Effector memory CD8-positive, alpha-beta T cell (primary cell): ENCODE measurements at regions not wholly inside any gene's neighbourhood (a gene's known extent, or its start where the extent isn't known, plus 50 kb on each side); places are given as distances from the start of the nearest gene placed in this dataset.

ENCODE experiments used
- ATAC-seq: fragments of 150-1000 bp; cut with Tn5 transposase; replicated peaks from 2 replicates; pipeline ENCODE4 v1.10.0; 2021; ENCODE audit warnings: mild to moderate bottlenecking, moderate library complexity
- DNase-seq, 3 experiments: peaks; one replicate each; pipeline ENCODE4 v3.0.0; 2021
- H3K27ac Mint-ChIP-seq, 2 donors: one replicate each; pipeline ENCODE4 v1.8.0; 2022; ENCODE audit warnings: mild to moderate bottlenecking in 2 of 2, mixed read lengths in 2 of 2, moderate library complexity in 2 of 2
- H3K27me3 Mint-ChIP-seq, 2 donors: one replicate each; pipeline ENCODE4 v1.8.0; 2022; ENCODE audit warnings: mixed read lengths in 2 of 2
- H3K36me3 Mint-ChIP-seq: one replicate; pipeline ENCODE4 v1.8.0; 2022; ENCODE audit warnings: mild to moderate bottlenecking, moderate library complexity, mixed read lengths; ENCODE audit not compliant: insufficient read depth
- H3K4me1 Mint-ChIP-seq, 2 donors: one replicate each; pipeline ENCODE4 v1.8.0; 2022; ENCODE audit warnings: low read depth in 2 of 2, mixed read lengths in 2 of 2
- H3K4me3 Mint-ChIP-seq, 2 donors: one replicate each; pipeline ENCODE4 v1.8.0; 2022; ENCODE audit warnings: mild to moderate bottlenecking in 2 of 2, mixed read lengths in 2 of 2, moderate library complexity in 2 of 2
- H3K9me3 Mint-ChIP-seq, 2 donors: one replicate each; pipeline ENCODE4 v1.8.0; 2022; ENCODE audit warnings: mixed read lengths in 2 of 2

- DNase-seq (no peak), ATAC-seq (no peak)
- H3K27ac Mint-ChIP-seq, result no peak overlapping the region
- no peaks in the 10 kb centered on the region for H3K36me3 Mint-ChIP-seq
- H3K27me3 Mint-ChIP-seq, result no peaks in the 10 kb centered on the region
- peaks cover 11 to 19% of the 10 kb centered on the region in 2 donors for H3K9me3 Mint-ChIP-seq
- peaks cover 0 to 3% of the 10 kb centered on the region in 2 donors for H3K4me1 Mint-ChIP-seq
- no peak overlapping the region for H3K4me3 Mint-ChIP-seq
Measured at GRCh38 chr13:105906746-105907145, 628.7 kb downstream of the EFNB2 start.

GRCh38 chr13:105904034-105904742 is 631.3 kb downstream of the EFNB2 start:
- H3K4me1 Mint-ChIP-seq, result peaks cover 0 to 3% of the 10 kb centered on the region in 2 donors
- DNase-seq (no peak), ATAC-seq (no peak)
- no peaks in the 10 kb centered on the region for H3K36me3 Mint-ChIP-seq
- no peak overlapping the region for H3K4me3 Mint-ChIP-seq
- H3K27me3 Mint-ChIP-seq, result no peaks in the 10 kb centered on the region
- H3K9me3 Mint-ChIP-seq, result peaks cover 6 to 19% of the 10 kb centered on the region in 2 donors
- H3K27ac Mint-ChIP-seq, result no peak overlapping the region

- H3K9me3 Mint-ChIP-seq, result peaks cover 3 to 19% of the 10 kb centered on the region in 2 donors
- no peaks in the 10 kb centered on the region for H3K36me3 Mint-ChIP-seq
- no peak overlapping the region for H3K27ac Mint-ChIP-seq
- H3K27me3 Mint-ChIP-seq, result no peaks in the 10 kb centered on the region
- H3K4me3 Mint-ChIP-seq, result no peak overlapping the region
- ATAC-seq, result no peak
- DNase-seq, result no peak
- H3K4me1 Mint-ChIP-seq, result no peaks in the 10 kb centered on the region
Measured at GRCh38 chr13:105902396-105902795, 633.1 kb downstream of the EFNB2 start.

- peaks cover 4% of the 10 kb centered on the region in 2 donors for H3K9me3 Mint-ChIP-seq
- DNase-seq, result no peak
- no peak overlapping the region for H3K27ac Mint-ChIP-seq
- no peak for ATAC-seq
- no peak overlapping the region for H3K4me3 Mint-ChIP-seq
- no peaks in the 10 kb centered on the region for H3K36me3 Mint-ChIP-seq
- H3K27me3 Mint-ChIP-seq, result no peaks in the 10 kb centered on the region
- no peaks in the 10 kb centered on the region for H3K4me1 Mint-ChIP-seq
Measured at GRCh38 chr13:105897575-105897974, 637.9 kb downstream of the EFNB2 start.

GRCh38 chr13:105894697-105895096 is 640.8 kb downstream of the EFNB2 start:
- H3K4me3 Mint-ChIP-seq, result no peak overlapping the region

GRCh38 chr13:105890509-105890908 is 645.0 kb downstream of the EFNB2 start:
- Mint-ChIP-seq H3K27me3 (no peaks in the 10 kb centered on the region), H3K27ac (no peak overlapping the region), H3K36me3 (no peaks in the 10 kb centered on the region), H3K4me1 (no peaks in the 10 kb centered on the region), H3K4me3 (no peak overlapping the region), H3K9me3 (peaks cover under 1 to 8% of the 10 kb centered on the region in 2 donors)
- no peak for DNase-seq
- no peak for ATAC-seq

More at GRCh38 chr13:105894697-105895096, 640.8 kb downstream of the EFNB2 start:
- Mint-ChIP-seq H3K9me3 (peaks cover 0 to 4% of the 10 kb centered on the region in 2 donors), H3K4me1 (no peaks in the 10 kb centered on the region), H3K36me3 (no peaks in the 10 kb centered on the region), H3K27me3 (no peaks in the 10 kb centered on the region), H3K27ac (no peak overlapping the region)
- ATAC-seq (no peak), DNase-seq (no peak)

GRCh38 chr13:105878119-105878700 is 657.3 kb downstream of the EFNB2 start:
- Mint-ChIP-seq H3K27ac (no peak overlapping the region), H3K27me3 (no peaks in the 10 kb centered on the region), H3K4me1 (no peaks in the 10 kb centered on the region), H3K36me3 (no peaks in the 10 kb centered on the region), H3K4me3 (no peak overlapping the region), H3K9me3 (peaks cover 0 to 2% of the 10 kb centered on the region in 2 donors)
- DNase-seq (no peak), ATAC-seq (no peak)

- Mint-ChIP-seq H3K4me1 (peaks cover 0 to 2% of the 10 kb centered on the region in 2 donors), H3K4me3 (no peak overlapping the region), H3K27me3 (no peaks in the 10 kb centered on the region), H3K36me3 (no peaks in the 10 kb centered on the region), H3K27ac (no peak overlapping the region), H3K9me3 (peaks cover 0 to 6% of the 10 kb centered on the region in 2 donors)
- DNase-seq (no peak), ATAC-seq (no peak)
Measured at GRCh38 chr13:105874814-105875213, 660.6 kb downstream of the EFNB2 start.

- ATAC-seq (no peak), DNase-seq (no peak)
- no peak overlapping the region for H3K4me3 Mint-ChIP-seq
- H3K36me3 Mint-ChIP-seq, result no peaks in the 10 kb centered on the region
- no peak overlapping the region for H3K27ac Mint-ChIP-seq
- H3K27me3 Mint-ChIP-seq, result no peaks in the 10 kb centered on the region
- peaks cover 0 to 2% of the 10 kb centered on the region in 2 donors for H3K4me1 Mint-ChIP-seq
- H3K9me3 Mint-ChIP-seq, result peaks cover 2 to 12% of the 10 kb centered on the region in 2 donors
Measured at GRCh38 chr13:105871768-105872167, 663.7 kb downstream of the EFNB2 start.

GRCh38 chr13:105871326-105871725 is 664.1 kb downstream of the EFNB2 start:
- H3K4me3 Mint-ChIP-seq, result no peak overlapping the region
- no peaks in the 10 kb centered on the region for H3K27me3 Mint-ChIP-seq
- ATAC-seq (no peak), DNase-seq (no peak)
- H3K27ac Mint-ChIP-seq, result no peak overlapping the region
- peaks cover 2 to 12% of the 10 kb centered on the region in 2 donors for H3K9me3 Mint-ChIP-seq
- no peaks in the 10 kb centered on the region for H3K36me3 Mint-ChIP-seq
- H3K4me1 Mint-ChIP-seq, result peaks cover 0 to 2% of the 10 kb centered on the region in 2 donors

- Mint-ChIP-seq H3K9me3 (peaks cover 0 to 9% of the 10 kb centered on the region in 2 donors), H3K27me3 (no peaks in the 10 kb centered on the region), H3K4me3 (no peak overlapping the region), H3K27ac (no peak overlapping the region), H3K36me3 (no peaks in the 10 kb centered on the region), H3K4me1 (no peaks in the 10 kb centered on the region)
- DNase-seq, result no peak
- ATAC-seq, result no peak
Measured at GRCh38 chr13:105863300-105863920, 672.1 kb downstream of the EFNB2 start.

GRCh38 chr13:105848494-105848893 is 687.0 kb downstream of the EFNB2 start:
- H3K36me3 Mint-ChIP-seq, result no peaks in the 10 kb centered on the region
- no peaks in the 10 kb centered on the region for H3K27me3 Mint-ChIP-seq
- DNase-seq (no peak), ATAC-seq (no peak)
- no peak overlapping the region for H3K4me3 Mint-ChIP-seq
- peaks cover 13 to 18% of the 10 kb centered on the region in 2 donors for H3K9me3 Mint-ChIP-seq
- H3K27ac Mint-ChIP-seq, result no peak overlapping the region
- H3K4me1 Mint-ChIP-seq, result no peaks in the 10 kb centered on the region

GRCh38 chr13:105847527-105848291 is 687.8 kb downstream of the EFNB2 start:
- H3K4me1 Mint-ChIP-seq, result no peaks in the 10 kb centered on the region
- H3K9me3 Mint-ChIP-seq, result peaks cover 13 to 18% of the 10 kb centered on the region in 2 donors
- H3K4me3 Mint-ChIP-seq, result no peak overlapping the region
- no peaks in the 10 kb centered on the region for H3K27me3 Mint-ChIP-seq
- no peaks in the 10 kb centered on the region for H3K36me3 Mint-ChIP-seq
- H3K27ac Mint-ChIP-seq, result no peak overlapping the region
- DNase-seq (no peak), ATAC-seq (no peak)
